ENCODE measurements at regions not wholly inside any gene's neighbourhood (a gene's known extent, or its start where the extent isn't known, plus 50 kb on each side); places are given as distances from the start of the nearest gene placed in this dataset.

DNA sequence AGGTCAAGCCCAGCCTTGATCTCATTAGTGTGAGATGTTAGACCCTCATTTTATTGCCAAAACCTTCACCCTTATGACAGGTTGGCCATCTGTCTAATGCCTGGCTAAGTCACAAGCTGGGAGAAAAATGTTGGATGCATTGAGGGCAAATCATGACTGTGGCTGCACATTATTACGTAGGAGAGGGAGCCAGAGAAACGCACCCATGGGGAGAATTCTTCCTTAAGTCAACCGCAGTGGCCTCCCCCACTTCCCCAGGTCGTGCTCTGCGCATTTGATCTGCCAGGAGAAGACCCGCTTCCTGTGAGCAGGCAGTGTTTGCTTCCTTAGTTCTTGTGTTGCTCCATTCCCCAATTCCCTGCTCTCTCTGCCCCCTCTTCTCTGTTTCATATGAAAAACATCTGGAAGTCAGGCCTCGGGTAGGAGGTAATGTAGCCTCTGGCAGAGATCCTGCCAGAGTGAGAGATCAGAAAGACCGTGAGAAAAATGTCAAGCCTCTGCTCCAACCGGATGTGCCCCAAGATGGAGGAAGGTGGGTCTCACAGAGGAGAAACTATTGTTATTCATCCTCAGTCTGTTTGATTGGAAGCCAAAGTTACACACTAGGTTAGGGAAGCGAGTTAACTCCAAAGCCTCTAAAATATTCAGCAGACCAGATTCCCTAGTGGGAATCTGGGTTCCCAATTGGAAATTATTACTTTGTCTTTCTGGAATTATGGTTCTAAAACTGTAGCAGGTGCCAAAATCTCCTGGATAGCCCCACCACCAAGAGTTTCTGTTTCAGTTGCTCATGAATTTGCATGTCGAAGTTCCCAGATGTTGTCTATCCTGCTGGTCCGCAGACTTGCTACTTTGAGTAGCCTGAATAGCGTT is 144.3 kb upstream of the PELI1 start:
- TF ChIP-seq POLR2AphosphoS5 (IDR thresholded peaks at IDR 0.05) = no peak
- TF ChIP-seq, protein P1, sequence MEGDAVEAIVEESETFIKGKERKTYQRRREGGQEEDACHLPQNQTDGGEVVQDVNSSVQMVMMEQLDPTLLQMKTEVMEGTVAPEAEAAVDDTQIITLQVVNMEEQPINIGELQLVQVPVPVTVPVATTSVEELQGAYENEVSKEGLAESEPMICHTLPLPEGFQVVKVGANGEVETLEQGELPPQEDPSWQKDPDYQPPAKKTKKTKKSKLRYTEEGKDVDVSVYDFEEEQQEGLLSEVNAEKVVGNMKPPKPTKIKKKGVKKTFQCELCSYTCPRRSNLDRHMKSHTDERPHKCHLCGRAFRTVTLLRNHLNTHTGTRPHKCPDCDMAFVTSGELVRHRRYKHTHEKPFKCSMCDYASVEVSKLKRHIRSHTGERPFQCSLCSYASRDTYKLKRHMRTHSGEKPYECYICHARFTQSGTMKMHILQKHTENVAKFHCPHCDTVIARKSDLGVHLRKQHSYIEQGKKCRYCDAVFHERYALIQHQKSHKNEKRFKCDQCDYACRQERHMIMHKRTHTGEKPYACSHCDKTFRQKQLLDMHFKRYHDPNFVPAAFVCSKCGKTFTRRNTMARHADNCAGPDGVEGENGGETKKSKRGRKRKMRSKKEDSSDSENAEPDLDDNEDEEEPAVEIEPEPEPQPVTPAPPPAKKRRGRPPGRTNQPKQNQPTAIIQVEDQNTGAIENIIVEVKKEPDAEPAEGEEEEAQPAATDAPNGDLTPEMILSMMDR (IDR thresholded peaks at IDR 0.05) = no peak
- TF ChIP-seq POLR2A (IDR thresholded peaks at IDR 0.05) = no peak
